Mesothelial cell of epicardium (in vitro differentiated cells): ENCODE measurements at regions not wholly inside any gene's neighbourhood (a gene's known extent, or its start where the extent isn't known, plus 50 kb on each side); places are given as distances from the start of the nearest gene placed in this dataset.

Experiments
- DNase-seq, 2 experiments: peaks; one replicate each; pipeline ENCODE4 v3.0.0; 2021; ENCODE audit warnings: low spot score in 2 of 2; ENCODE audit not compliant: unreplicated experiment in 2 of 2
- H3K27ac Mint-ChIP-seq: 2 replicates; pipeline ENCODE4 v1.8.0; 2021; ENCODE audit warnings: mixed read lengths
- H3K27me3 Mint-ChIP-seq: 2 replicates; pipeline ENCODE4 v1.8.0; 2021; ENCODE audit warnings: low read depth, mixed read lengths
- H3K36me3 Mint-ChIP-seq: 2 replicates; pipeline ENCODE4 v1.8.0; 2021; ENCODE audit warnings: mixed read lengths
- H3K4me1 Mint-ChIP-seq: 2 replicates; pipeline ENCODE4 v1.8.0; 2021; ENCODE audit warnings: mixed read lengths
- H3K4me3 Mint-ChIP-seq: 2 replicates; pipeline ENCODE4 v1.8.0; 2021; ENCODE audit warnings: mild to moderate bottlenecking, moderate library complexity, mixed read lengths
- H3K9me3 Mint-ChIP-seq: 2 replicates; pipeline ENCODE4 v1.8.0; 2021; ENCODE audit warnings: mixed read lengths
- CTCF ChIP-seq: fragments of 200-600 bp; sonication (generic); IDR thresholded peaks from one replicate; pipeline ENCODE4 v1.5.0; 2021; ENCODE audit warnings: antibody characterized with exemption; ENCODE audit not compliant: unreplicated experiment

DNA sequence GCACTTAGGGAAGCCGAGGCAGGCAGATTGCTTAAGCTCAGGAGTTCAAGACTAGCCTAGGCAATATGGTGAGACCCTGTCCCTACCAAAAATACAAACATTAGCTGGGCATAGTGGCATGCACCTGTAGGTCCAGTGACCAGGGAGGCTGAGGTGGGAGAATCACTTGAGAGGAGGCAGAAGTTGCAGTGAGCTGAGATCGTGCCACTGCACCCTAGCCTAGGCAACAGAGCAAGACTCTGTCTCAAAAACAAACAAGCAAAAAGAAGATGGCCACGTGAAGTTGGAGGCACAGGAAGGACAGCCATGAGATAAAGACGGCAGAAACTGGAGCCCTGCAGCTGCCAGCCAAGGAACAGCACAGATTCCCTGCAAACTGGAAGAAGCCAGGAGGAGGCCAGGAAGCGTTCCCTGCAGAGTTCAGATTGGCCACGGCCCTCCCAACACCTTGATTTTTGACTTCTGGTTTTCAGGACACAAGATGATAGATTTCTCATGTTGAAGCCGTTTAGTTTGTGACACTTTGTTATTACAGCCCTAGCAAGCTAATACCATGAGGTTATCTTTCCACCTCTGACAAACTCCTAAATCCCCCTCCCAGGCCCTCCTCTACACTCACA lies 786.7 kb downstream of the UQCRFS1 start:
- TF ChIP-seq CTCF, result no peak
- Mint-ChIP-seq H3K4me1 (peaks cover 28% of the 10 kb centered on the region), H3K27ac (no peak overlapping the region), H3K9me3 (no peaks in the 10 kb centered on the region), H3K36me3 (no peaks in the 10 kb centered on the region), H3K27me3 (peaks cover 28% of the 10 kb centered on the region), H3K4me3 (no peak overlapping the region)
- no peak for DNase-seq

DNA sequence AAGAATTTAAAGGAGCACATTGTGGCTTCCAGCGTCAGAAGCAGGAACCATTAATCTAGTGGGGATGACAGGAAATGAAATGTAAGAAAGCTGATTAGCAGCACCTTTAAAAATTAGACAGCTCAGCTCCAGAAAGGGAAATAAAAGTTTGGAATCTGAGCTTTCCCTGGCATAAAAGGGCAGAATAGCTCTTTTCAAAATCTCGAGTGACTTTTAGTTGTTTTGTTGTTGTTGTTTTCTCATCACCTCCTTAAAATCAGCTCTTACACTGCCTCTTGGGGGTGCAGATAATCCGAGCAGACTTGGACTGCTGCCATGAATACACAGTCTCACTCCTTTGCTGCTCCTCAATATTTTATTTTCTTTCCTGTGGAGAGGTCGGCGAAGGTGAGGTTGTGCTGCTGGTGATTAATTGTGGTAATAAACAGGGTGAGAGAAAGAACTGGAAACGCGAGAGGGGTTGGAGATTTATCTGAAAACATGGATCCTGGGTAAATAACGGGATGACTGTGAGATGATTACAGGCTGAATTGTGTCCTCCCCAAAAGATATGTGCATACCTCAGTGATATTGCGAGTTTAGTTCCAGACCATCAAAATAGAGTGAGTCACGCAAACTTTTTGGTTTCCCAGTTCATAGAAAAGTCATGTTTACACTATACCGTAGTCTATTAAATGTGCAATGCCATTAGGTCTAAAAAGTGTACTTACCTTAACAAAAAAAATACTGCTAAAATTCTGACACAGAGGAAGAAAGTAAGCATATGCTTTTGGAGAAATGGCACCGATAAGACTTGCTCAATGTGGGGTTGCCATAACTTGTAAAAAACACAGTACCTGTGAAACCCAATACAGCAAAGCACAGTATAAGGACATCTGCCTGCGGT lies 787.7 kb downstream of the UQCRFS1 start:
- H3K27me3 Mint-ChIP-seq, result peaks cover 28% of the 10 kb centered on the region
- H3K9me3 Mint-ChIP-seq, result no peaks in the 10 kb centered on the region
- H3K36me3 Mint-ChIP-seq, result no peaks in the 10 kb centered on the region
- H3K4me3 Mint-ChIP-seq, result no peak overlapping the region
- DNase-seq, result no peak
- TF ChIP-seq CTCF, result no peak
- peaks cover 28% of the 10 kb centered on the region for H3K4me1 Mint-ChIP-seq
- H3K27ac Mint-ChIP-seq, result no peak overlapping the region

- TF ChIP-seq CTCF, result no peak
- Mint-ChIP-seq H3K27me3 (peaks cover 28% of the 10 kb centered on the region), H3K9me3 (no peaks in the 10 kb centered on the region), H3K4me1 (peaks cover 28% of the 10 kb centered on the region), H3K4me3 (no peak overlapping the region), H3K27ac (no peak overlapping the region), H3K36me3 (no peaks in the 10 kb centered on the region)
- no peak for DNase-seq
These were observed 788.3 kb downstream of the UQCRFS1 start for GRCh38 chr19:28424662-28425045.

- Mint-ChIP-seq H3K27ac (no peak overlapping the region), H3K9me3 (no peaks in the 10 kb centered on the region), H3K27me3 (peaks cover 28% of the 10 kb centered on the region), H3K4me3 (no peak overlapping the region), H3K36me3 (no peaks in the 10 kb centered on the region), H3K4me1 (peaks cover 28% of the 10 kb centered on the region)
- DNase-seq, result no peak
- TF ChIP-seq CTCF, result no peak
These were observed 788.9 kb downstream of the UQCRFS1 start for GRCh38 chr19:28424077-28424476.

GRCh38 chr19:28422791-28423650 lies 789.9 kb downstream of the UQCRFS1 start:
- DNase-seq, result no peak
- TF ChIP-seq CTCF, result no peak
- no peak overlapping the region for H3K27ac Mint-ChIP-seq
- H3K4me3 Mint-ChIP-seq, result no peak overlapping the region
- H3K36me3 Mint-ChIP-seq, result no peaks in the 10 kb centered on the region
- H3K27me3 Mint-ChIP-seq, result peaks cover 28% of the 10 kb centered on the region
- no peaks in the 10 kb centered on the region for H3K9me3 Mint-ChIP-seq
- H3K4me1 Mint-ChIP-seq, result peaks cover 28% of the 10 kb centered on the region
